ENCODE measurements at regions not wholly inside any gene's neighbourhood (a gene's known extent, or its start where the extent isn't known, plus 50 kb on each side); places are given as distances from the start of the nearest gene placed in this dataset.

DNA sequence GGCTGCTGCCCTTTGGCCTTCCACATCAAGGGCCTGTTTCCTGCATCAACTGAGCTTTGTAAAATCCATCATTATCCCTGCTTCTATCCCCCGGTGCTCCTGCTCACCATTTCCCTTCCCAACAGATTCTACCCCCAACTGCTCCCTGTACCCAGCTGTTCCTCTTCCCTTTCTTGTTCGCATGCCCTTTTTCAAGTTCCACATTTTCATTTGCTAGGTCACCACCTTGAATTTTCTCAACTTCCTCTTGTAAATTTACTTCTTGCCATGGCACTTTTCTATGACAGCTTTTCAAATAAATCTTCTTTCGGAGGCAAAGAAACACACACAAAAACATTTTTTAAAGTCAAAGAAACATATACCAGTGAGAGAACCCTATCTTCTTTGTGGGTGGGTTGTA lies 330.5 kb upstream of the ADGRL2 start:
- TF ChIP-seq POLR2AphosphoS5 (IDR thresholded peaks at IDR 0.05; ENCODE audit: borderline replicate concordance, low read depth, low read length) (no peak), EZH2 (IDR thresholded peaks at IDR 0.05) (no peak)

All from SK-N-MC (cell line).